HEK293 (cell line): ENCODE measurements at regions not wholly inside any gene's neighbourhood (a gene's known extent, or its start where the extent isn't known, plus 50 kb on each side); places are given as distances from the start of the nearest gene placed in this dataset.

ENCODE experiments used
- CTCF ChIA-PET: fragments of 350-600 bp; formaldehyde crosslinking; extraction: SDS; loops from one replicate; lab custom pipeline; 2021; ENCODE audit warnings: antibody characterized with exemption; lab: Yijun Ruan, JAX
- POLR2A ChIA-PET: fragments of 300-600 bp; formaldehyde crosslinking; extraction: SDS; loops from one replicate; lab custom pipeline; 2020; ENCODE audit warnings: antibody characterized with exemption, inconsistent platforms; lab: Yijun Ruan, JAX
- H3K27ac ChIP-seq: fragments of 200-500 bp; sonication (Bioruptor generic); 2 replicates; pipeline ENCODE4 v1.5.1; 2014; ENCODE audit warnings: low read depth, low read length, control low read depth, inconsistent platforms; ENCODE audit errors: extremely low read depth
- H3K36me3 ChIP-seq, 2 experiments: fragments of 200-500 bp in 1 of 2; sonication (Bioruptor generic) in 1 of 2; 1 replicate in 1 of 2; 2 replicates in 1 of 2; pipeline ENCODE4 v1.5.1; 2014 to 2017; ENCODE audit warnings: inconsistent platforms in 2 of 2, low read length in 2 of 2; ENCODE audit not compliant: control insufficient read depth in 2 of 2, insufficient read depth in 1 of 2
- H3K4me1 ChIP-seq: fragments of 200-500 bp; sonication (Bioruptor generic); 2 replicates; pipeline ENCODE4 v1.5.1; 2014; ENCODE audit warnings: mild to moderate bottlenecking, low read length, inconsistent platforms; ENCODE audit not compliant: control insufficient read depth, insufficient read depth
- H3K4me3 ChIP-seq: 2 replicates; pipeline ENCODE4 v1.5.1; 2011; ENCODE audit warnings: low read depth, mild to moderate bottlenecking, control low read depth, low read length, moderate library complexity
- H3K9me3 ChIP-seq: fragments of 200-500 bp; sonication (Bioruptor generic); 2 replicates; pipeline ENCODE4 v1.5.1; 2014; ENCODE audit warnings: low read depth, low read length, inconsistent platforms; ENCODE audit not compliant: control insufficient read depth, insufficient read depth
- HOXA7 ChIP-seq: sonication (generic); formaldehyde crosslinking; IDR thresholded peaks from 2 replicates; pipeline ENCODE4 v1.8.1; 2022; ENCODE audit warnings: missing genetic modification reagents, borderline replicate concordance
- KLF9 ChIP-seq: fragments of 450-650 bp; formaldehyde crosslinking; IDR thresholded peaks from 2 replicates; pipeline ENCODE4 v1.5.1; 2016; ENCODE audit warnings: missing biosample characterization, missing genetic modification characterization, low read depth
- REST ChIP-seq: fragments of 450-650 bp; formaldehyde crosslinking; IDR thresholded peaks from 2 replicates; pipeline ENCODE4 v1.5.1; 2016; ENCODE audit warnings: missing biosample characterization, missing genetic modification characterization
- YY2 ChIP-seq: fragments of 450-650 bp; formaldehyde crosslinking; IDR thresholded peaks from 2 replicates; pipeline ENCODE4 v1.5.1; 2016; ENCODE audit warnings: missing biosample characterization, missing genetic modification characterization
- ZFP69B ChIP-seq: fragments of 450-650 bp; formaldehyde crosslinking; IDR thresholded peaks from 2 replicates; pipeline ENCODE4 v1.5.1; 2016; ENCODE audit warnings: missing biosample characterization, missing genetic modification characterization
- ZNF114 ChIP-seq: fragments of 450-650 bp; formaldehyde crosslinking; IDR thresholded peaks from 2 replicates; pipeline ENCODE4 v1.5.0; 2017; ENCODE audit warnings: missing biosample characterization, missing genetic modification characterization
- ZNF155 ChIP-seq: fragments of 450-650 bp; formaldehyde crosslinking; IDR thresholded peaks from 2 replicates; pipeline ENCODE4 v1.5.1; 2016; ENCODE audit warnings: missing biosample characterization, missing genetic modification characterization
- ZNF24 ChIP-seq: fragments of 450-650 bp; formaldehyde crosslinking; IDR thresholded peaks from 2 replicates; pipeline ENCODE4 v1.5.1; 2016; ENCODE audit warnings: missing biosample characterization, missing genetic modification characterization
- ZNF596 ChIP-seq: fragments of 450-650 bp; IDR thresholded peaks from 2 replicates; pipeline ENCODE4 v1.5.0; 2018; ENCODE audit warnings: missing biosample characterization, mild to moderate bottlenecking, missing genetic modification characterization, moderate library complexity
- ZNF621 ChIP-seq: fragments of 450-650 bp; formaldehyde crosslinking; IDR thresholded peaks from 2 replicates; pipeline ENCODE4 v1.5.1; 2017; ENCODE audit warnings: missing biosample characterization, missing genetic modification characterization
- ZNF692 ChIP-seq: fragments of 450-650 bp; formaldehyde crosslinking; IDR thresholded peaks from 2 replicates; pipeline ENCODE4 v1.5.1; 2016; ENCODE audit warnings: missing biosample characterization, missing genetic modification characterization
- ZNF830 ChIP-seq: fragments of 450-650 bp; IDR thresholded peaks from 2 replicates; pipeline ENCODE4 v1.5.0; 2018; ENCODE audit warnings: missing biosample characterization, missing genetic modification characterization, low read depth, mild to moderate bottlenecking, moderate library complexity
- TF ChIP-seq, protein P1 (sequence below): fragments of 450-650 bp; formaldehyde crosslinking; IDR thresholded peaks from 2 replicates; pipeline ENCODE4 v1.5.1; 2016; ENCODE audit warnings: missing biosample characterization, missing genetic modification characterization
- TF ChIP-seq, protein P2 (sequence below): fragments of 450-650 bp; formaldehyde crosslinking; IDR thresholded peaks from 2 replicates; pipeline ENCODE4 v1.5.1; 2016; ENCODE audit warnings: missing biosample characterization, missing genetic modification characterization

GRCh38 chr14:94887591-94887990, 117.7 kb upstream of the GSC start:
- H3K9me3 ChIP-seq = no peaks in the 10 kb centered on the region
- no peak for TF ChIP-seq ZNF114 (tag by site-specific recombination)
- no peak for TF ChIP-seq ZNF24 (tag by site-specific recombination)
- no peak for TF ChIP-seq REST (tag by site-specific recombination)
- TF ChIP-seq, all 188 proteins: peak for 0
- ChIA-PET POLR2A (no interaction called here), CTCF (no interaction called here)
- Histone ChIP-seq H3K4me1 (no peaks in the 10 kb centered on the region), H3K4me3 (no peak overlapping the region), H3K36me3 (no peaks in the 10 kb centered on the region), H3K27ac (no peak overlapping the region)

- TF ChIP-seq ZFP69B (tag by site-specific recombination) (no peak), YY2 (no peak), HOXA7 (CRISPR knock-in tag) (no peak)
- TF ChIP-seq, protein P1, sequence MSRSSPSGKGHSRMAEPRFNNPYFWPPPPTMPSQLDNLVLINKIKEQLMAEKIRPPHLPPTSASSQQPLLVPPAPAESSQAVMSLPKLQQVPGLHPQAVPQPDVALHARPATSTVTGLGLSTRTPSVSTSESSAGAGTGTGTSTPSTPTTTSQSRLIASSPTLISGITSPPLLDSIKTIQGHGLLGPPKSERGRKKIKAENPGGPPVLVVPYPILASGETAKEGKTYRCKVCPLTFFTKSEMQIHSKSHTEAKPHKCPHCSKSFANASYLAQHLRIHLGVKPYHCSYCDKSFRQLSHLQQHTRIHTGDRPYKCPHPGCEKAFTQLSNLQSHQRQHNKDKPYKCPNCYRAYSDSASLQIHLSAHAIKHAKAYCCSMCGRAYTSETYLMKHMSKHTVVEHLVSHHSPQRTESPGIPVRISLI (tag by site-specific recombination) = no peak
- Histone ChIP-seq H3K36me3 (no peaks in the 10 kb centered on the region), H3K4me1 (no peaks in the 10 kb centered on the region), H3K27ac (no peak overlapping the region), H3K4me3 (no peak overlapping the region), H3K9me3 (no peaks in the 10 kb centered on the region)
- ChIA-PET POLR2A (no interaction called here), CTCF (no interaction called here)
Measured at GRCh38 chr14:94886931-94887330, 117.0 kb upstream of the GSC start.

- Histone ChIP-seq H3K9me3 (no peaks in the 10 kb centered on the region), H3K4me1 (no peaks in the 10 kb centered on the region), H3K36me3 (no peaks in the 10 kb centered on the region), H3K4me3 (no peak overlapping the region), H3K27ac (no peak overlapping the region)
- ChIA-PET POLR2A (no interaction called here), CTCF (interaction anchor here (0.5 kb wide), 1 partner anchor 136 kb away, joined by 3 read pairs; no protein-coding TSS in a partner anchor)
- TF ChIP-seq ZNF830 (tag by site-specific recombination) (no peak), ZNF596 (tag by site-specific recombination) (no peak), KLF9 (tag by site-specific recombination) (no peak), ZNF155 (tag by site-specific recombination) (no peak), ZNF692 (tag by site-specific recombination) (no peak), ZNF621 (tag by site-specific recombination) (no peak)
- TF ChIP-seq, protein P2, sequence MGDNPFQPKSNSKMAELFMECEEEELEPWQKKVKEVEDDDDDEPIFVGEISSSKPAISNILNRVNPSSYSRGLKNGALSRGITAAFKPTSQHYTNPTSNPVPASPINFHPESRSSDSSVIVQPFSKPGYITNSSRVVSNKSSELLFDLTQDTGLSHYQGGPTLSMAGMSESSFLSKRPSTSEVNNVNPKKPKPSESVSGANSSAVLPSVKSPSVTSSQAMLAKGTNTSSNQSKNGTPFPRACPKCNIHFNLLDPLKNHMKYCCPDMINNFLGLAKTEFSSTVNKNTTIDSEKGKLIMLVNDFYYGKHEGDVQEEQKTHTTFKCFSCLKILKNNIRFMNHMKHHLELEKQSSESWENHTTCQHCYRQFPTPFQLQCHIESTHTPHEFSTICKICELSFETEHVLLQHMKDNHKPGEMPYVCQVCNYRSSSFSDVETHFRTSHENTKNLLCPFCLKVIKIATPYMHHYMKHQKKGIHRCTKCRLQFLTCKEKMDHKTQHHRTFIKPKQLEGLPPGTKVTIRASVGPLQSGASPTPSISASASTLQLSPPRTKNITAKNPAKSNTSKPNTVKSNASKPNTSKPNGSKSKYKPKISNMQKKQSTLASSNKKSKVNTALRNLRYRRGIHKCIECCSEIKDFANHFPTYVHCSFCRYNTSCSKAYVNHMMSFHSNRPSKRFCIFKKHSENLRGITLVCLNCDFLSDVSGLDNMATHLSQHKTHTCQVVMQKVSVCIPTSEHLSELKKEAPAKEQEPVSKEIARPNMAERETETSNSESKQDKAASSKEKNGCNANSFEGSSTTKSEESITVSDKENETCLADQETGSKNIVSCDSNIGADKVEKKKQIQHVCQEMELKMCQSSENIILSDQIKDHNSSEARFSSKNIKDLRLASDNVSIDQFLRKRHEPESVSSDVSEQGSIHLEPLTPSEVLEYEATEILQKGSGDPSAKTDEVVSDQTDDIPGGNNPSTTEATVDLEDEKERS (tag by site-specific recombination) = no peak
Measured at GRCh38 chr14:94885481-94886155, 115.7 kb upstream of the GSC start.
